NT2/D1 (cell line): ENCODE measurements at regions not wholly inside any gene's neighbourhood (a gene's known extent, or its start where the extent isn't known, plus 50 kb on each side); places are given as distances from the start of the nearest gene placed in this dataset.
"Not testable (repeated sequence)": the region's sequence is repeated elsewhere in the genome, so short reads cannot be mapped to it uniquely, and the experiment has no call there.

ENCODE experiments used
- SUZ12 ChIP-seq: IDR thresholded peaks from 2 replicates; pipeline ENCODE4 v1.6.1; 2011; ENCODE audit not compliant: insufficient read length, insufficient read depth; ENCODE audit errors: extremely low read depth
- YY1 ChIP-seq: IDR thresholded peaks from 2 replicates; pipeline ENCODE4 v1.6.1; 2011; ENCODE audit not compliant: insufficient read length, insufficient read depth
- ZNF274 ChIP-seq: IDR thresholded peaks from 2 replicates; pipeline ENCODE4 v1.6.1; 2011; ENCODE audit warnings: mild to moderate bottlenecking, low read depth, low read length

- TF ChIP-seq ZNF274, YY1, SUZ12: not testable (repeated sequence)
Measured at GRCh38 chr2:87500421-87500820, 247.5 kb upstream of the PLGLB2 start.
